SK-N-SH (cell line): ENCODE measurements at regions not wholly inside any gene's neighbourhood (a gene's known extent, or its start where the extent isn't known, plus 50 kb on each side); places are given as distances from the start of the nearest gene placed in this dataset.

ENCODE experiments used
- EP300 ChIP-seq, 2 experiments: IDR thresholded peaks; 2 replicates each; pipeline versions ENCODE4 v1.4.0 to v1.6.1; 2012; ENCODE audit warnings: borderline replicate concordance in 1 of 2, low read depth in 1 of 2, low read length in 1 of 2
- EZH2phosphoT487 ChIP-seq: fragments of 200-600 bp; sonication (generic); IDR thresholded peaks from 2 replicates; pipeline ENCODE4 v1.6.1; 2017; ENCODE audit warnings: low read depth, mixed run types, mild to moderate bottlenecking, antibody characterized with exemption, moderate library complexity, borderline replicate concordance
- USF2 ChIP-seq: fragments of 150-350 bp; IDR thresholded peaks from 2 replicates; pipeline ENCODE4 v1.6.1; 2017; ENCODE audit warnings: antibody characterized with exemption, low read length, low read depth, borderline replicate concordance

- TF ChIP-seq USF2 (no peak), EP300 (IDR thresholded peaks at IDR 0.05; ENCODE audit: borderline replicate concordance in 1 of 2, low read depth in 1 of 2, low read length in 1 of 2) (no peak), EZH2phosphoT487 (no peak)
These were observed 125.3 kb upstream of the B3GAT2 start for GRCh38 chr6:71082033-71082650.
